Panc1 (cell line): ENCODE measurements at regions not wholly inside any gene's neighbourhood (a gene's known extent, or its start where the extent isn't known, plus 50 kb on each side); places are given as distances from the start of the nearest gene placed in this dataset.

Source experiments
- ATAC-seq: fragments of 200-7000 bp; cut with Tn5 transposase; 2 replicates; pipeline ENCODE4 v1.9.1; 2020; ENCODE audit warnings: mild to moderate bottlenecking, moderate library complexity
- BruUV-seq: library from RNA; stranded (reverse); fragments of 400-500 nt; replicated peaks from 2 replicates; lab custom pipeline; 2021; lab: Mats Ljungman, UMichigan
- CTCF ChIA-PET: fragments of 300-600 bp; sonication (Branson Sonifier 250); formaldehyde crosslinking; loops from one replicate; lab custom pipeline; 2022; ENCODE audit warnings: antibody characterized with exemption; lab: Charles Lee
- POLR2A ChIA-PET: fragments of 300-600 bp; sonication (Branson Sonifier 250); formaldehyde crosslinking; loops from one replicate; lab custom pipeline; 2022; ENCODE audit warnings: antibody characterized with exemption; lab: Charles Lee
- DNase-seq: peaks from one replicate; pipeline ENCODE4 v3.0.0-alpha.2; 2010; ENCODE audit warnings: low read depth, low spot score
- H3K27ac ChIP-seq: 2 replicates; pipeline ENCODE4 v1.5.1; 2011; ENCODE audit warnings: mild to moderate bottlenecking, low read length, inconsistent platforms
- H3K27me3 ChIP-seq: fragments of 200-500 bp; sonication (Bioruptor generic); 2 replicates; pipeline ENCODE4 v1.6.0; 2014; ENCODE audit warnings: low read length, inconsistent platforms; ENCODE audit not compliant: control insufficient read depth, insufficient read depth
- H3K36me3 ChIP-seq: fragments of 200-500 bp; sonication (Bioruptor generic); 2 replicates; pipeline ENCODE4 v1.5.1; 2014; ENCODE audit warnings: inconsistent platforms, mild to moderate bottlenecking, low read length, moderate library complexity; ENCODE audit not compliant: control insufficient read depth, insufficient read depth
- H3K4me1 ChIP-seq: 2 replicates; pipeline ENCODE4 v1.5.1; 2011; ENCODE audit warnings: inconsistent platforms, mild to moderate bottlenecking, low read length, moderate library complexity; ENCODE audit not compliant: control insufficient read depth, insufficient read depth
- H3K4me3 ChIP-seq, 2 experiments: 2 replicates each; pipeline ENCODE4 v1.5.1; 2011 to 2012; ENCODE audit warnings: low read depth in 2 of 2, low read length in 2 of 2, mild to moderate bottlenecking in 2 of 2, inconsistent platforms in 1 of 2, moderate library complexity in 1 of 2
- H3K9me3 ChIP-seq: fragments of 200-500 bp; sonication (Bioruptor generic); 2 replicates; pipeline ENCODE4 v1.5.1; 2014; ENCODE audit warnings: low read depth, mild to moderate bottlenecking, inconsistent platforms, low read length, moderate library complexity; ENCODE audit not compliant: control insufficient read depth, insufficient read depth
- CTCF ChIP-seq: fragments of 450-650 bp; IDR thresholded peaks from 2 replicates; pipeline ENCODE4 v1.5.1; 2017; ENCODE audit warnings: mild to moderate bottlenecking
- POLR2AphosphoS5 ChIP-seq: IDR thresholded peaks from 2 replicates; pipeline ENCODE4 v1.6.1; 2012; ENCODE audit warnings: mild to moderate bottlenecking, low read depth, low read length, moderate library complexity
- REST ChIP-seq, 2 experiments: IDR thresholded peaks; 2 replicates each; pipeline ENCODE4 v1.6.1; 2011 to 2012; ENCODE audit warnings: low read depth in 2 of 2, control low read depth in 1 of 2, low read length in 1 of 2, mild to moderate bottlenecking in 1 of 2, moderate library complexity in 1 of 2; ENCODE audit not compliant: insufficient read depth in 1 of 2
- SIN3A ChIP-seq: IDR thresholded peaks from 2 replicates; pipeline ENCODE4 v1.6.1; 2012; ENCODE audit warnings: low read depth, mild to moderate bottlenecking, low read length, moderate library complexity, borderline replicate concordance; ENCODE audit not compliant: insufficient read depth
- TCF7L2 ChIP-seq: IDR thresholded peaks from 2 replicates; pipeline ENCODE4 v1.6.1; 2011; ENCODE audit warnings: mild to moderate bottlenecking, low read depth, low read length, inconsistent platforms
- in situ Hi-C: cut with HindIII; loops from 2 replicates; pipeline ENCODE4 v1.10.0; 2016; ENCODE audit warnings: low sequenced_read_pairs, low pct_unique_long_range_greater_than_20kb
- intact Hi-C: fragments of 100-400 bp; cut with micrococcal nuclease; formaldehyde crosslinking; loops from one replicate; pipeline ENCODE4 v1.10.0; 2022; ENCODE audit not compliant: unreplicated experiment

- intact Hi-C loops (no loop called here), in situ Hi-C loops (no loop called here)
- no peak for DNase-seq
- no TSS peak for BruUV-seq
- no peak overlapping the region for H3K4me3 ChIP-seq
- no peak overlapping the region for H3K27ac ChIP-seq
- H3K27me3 ChIP-seq = no peaks in the 10 kb centered on the region
- no peaks in the 10 kb centered on the region for H3K9me3 ChIP-seq
- TF ChIP-seq REST (IDR thresholded peaks at IDR 0.05; ENCODE audit: insufficient read depth in 1 of 2, low read depth in 2 of 2, low read length in 1 of 2) (no peak), CTCF (peak; percentile 26), SIN3A (no peak)
- H3K36me3 ChIP-seq = no peaks in the 10 kb centered on the region
- CTCF ChIA-PET = no interaction called here
- no peak for ATAC-seq
- POLR2A ChIA-PET = no interaction called here
- H3K4me1 ChIP-seq = no peaks in the 10 kb centered on the region
These were observed 110.9 kb upstream of the LPAR1 start for GRCh38 chr9:111149018-111149759.

- in situ Hi-C loops (no loop called here), intact Hi-C loops (no loop called here)
- H3K4me3 ChIP-seq = no peak overlapping the region
- no peak overlapping the region for H3K27ac ChIP-seq
- POLR2A ChIA-PET = no interaction called here
- H3K27me3 ChIP-seq = no peaks in the 10 kb centered on the region
- H3K4me1 ChIP-seq = no peaks in the 10 kb centered on the region
- CTCF ChIA-PET = no interaction called here
- no peak for DNase-seq
- BruUV-seq = no TSS peak
- H3K36me3 ChIP-seq = no peaks in the 10 kb centered on the region
- H3K9me3 ChIP-seq = no peaks in the 10 kb centered on the region
- TF ChIP-seq CTCF (no peak), SIN3A (no peak), TCF7L2 (no peak), REST (IDR thresholded peaks at IDR 0.05; ENCODE audit: insufficient read depth in 1 of 2, low read depth in 2 of 2, low read length in 1 of 2) (no peak), POLR2AphosphoS5 (no peak)
- no peak for ATAC-seq
These were observed 110.1 kb upstream of the LPAR1 start for GRCh38 chr9:111148052-111149017.
